PFSK-1 (cell line): ENCODE measurements at regions not wholly inside any gene's neighbourhood (a gene's known extent, or its start where the extent isn't known, plus 50 kb on each side); places are given as distances from the start of the nearest gene placed in this dataset.

ENCODE experiments used
- POLR2AphosphoS5 ChIP-seq: IDR thresholded peaks from 2 replicates; pipeline ENCODE4 v1.6.1; 2012; ENCODE audit warnings: low read depth, mild to moderate bottlenecking, control low read depth, low read length, moderate library complexity
- SIN3A ChIP-seq: IDR thresholded peaks from 2 replicates; pipeline ENCODE4 v1.6.1; 2012; ENCODE audit warnings: mild to moderate bottlenecking, low read length, moderate library complexity, borderline replicate concordance; ENCODE audit not compliant: insufficient read depth
- TF ChIP-seq, protein P1 (sequence below), 2 experiments: IDR thresholded peaks; 2 replicates each; pipeline versions ENCODE4 v1.6.1 to v1.8.0; 2011 to 2012; ENCODE audit warnings: low read depth in 2 of 2, low read length in 2 of 2, control low read depth in 1 of 2, inconsistent platforms in 1 of 2, mild to moderate bottlenecking in 1 of 2, moderate library complexity in 1 of 2; ENCODE audit not compliant: insufficient read depth in 1 of 2

DNA sequence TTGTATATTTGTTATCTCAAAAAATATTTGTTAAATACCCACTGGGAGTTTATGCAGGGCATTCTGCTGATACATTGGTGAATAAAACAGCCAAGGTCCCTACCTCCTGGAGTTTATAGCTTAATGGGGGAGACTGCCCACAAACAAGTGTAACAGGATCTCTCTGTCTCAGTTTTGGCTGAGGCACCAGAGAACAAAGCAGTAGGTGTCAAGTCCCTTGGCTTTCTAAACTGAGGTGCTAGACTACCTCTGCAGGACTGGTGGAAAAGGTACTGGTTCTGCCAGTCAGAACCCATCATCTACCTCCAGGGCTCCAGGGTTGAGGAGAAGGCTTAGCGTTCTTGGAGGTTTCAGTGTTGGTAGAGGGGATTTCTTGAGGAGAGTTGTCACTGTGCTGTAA is 188.4 kb upstream of the ELL2 start:
- TF ChIP-seq SIN3A = no peak
- no peak for TF ChIP-seq POLR2AphosphoS5
- TF ChIP-seq, protein P1, sequence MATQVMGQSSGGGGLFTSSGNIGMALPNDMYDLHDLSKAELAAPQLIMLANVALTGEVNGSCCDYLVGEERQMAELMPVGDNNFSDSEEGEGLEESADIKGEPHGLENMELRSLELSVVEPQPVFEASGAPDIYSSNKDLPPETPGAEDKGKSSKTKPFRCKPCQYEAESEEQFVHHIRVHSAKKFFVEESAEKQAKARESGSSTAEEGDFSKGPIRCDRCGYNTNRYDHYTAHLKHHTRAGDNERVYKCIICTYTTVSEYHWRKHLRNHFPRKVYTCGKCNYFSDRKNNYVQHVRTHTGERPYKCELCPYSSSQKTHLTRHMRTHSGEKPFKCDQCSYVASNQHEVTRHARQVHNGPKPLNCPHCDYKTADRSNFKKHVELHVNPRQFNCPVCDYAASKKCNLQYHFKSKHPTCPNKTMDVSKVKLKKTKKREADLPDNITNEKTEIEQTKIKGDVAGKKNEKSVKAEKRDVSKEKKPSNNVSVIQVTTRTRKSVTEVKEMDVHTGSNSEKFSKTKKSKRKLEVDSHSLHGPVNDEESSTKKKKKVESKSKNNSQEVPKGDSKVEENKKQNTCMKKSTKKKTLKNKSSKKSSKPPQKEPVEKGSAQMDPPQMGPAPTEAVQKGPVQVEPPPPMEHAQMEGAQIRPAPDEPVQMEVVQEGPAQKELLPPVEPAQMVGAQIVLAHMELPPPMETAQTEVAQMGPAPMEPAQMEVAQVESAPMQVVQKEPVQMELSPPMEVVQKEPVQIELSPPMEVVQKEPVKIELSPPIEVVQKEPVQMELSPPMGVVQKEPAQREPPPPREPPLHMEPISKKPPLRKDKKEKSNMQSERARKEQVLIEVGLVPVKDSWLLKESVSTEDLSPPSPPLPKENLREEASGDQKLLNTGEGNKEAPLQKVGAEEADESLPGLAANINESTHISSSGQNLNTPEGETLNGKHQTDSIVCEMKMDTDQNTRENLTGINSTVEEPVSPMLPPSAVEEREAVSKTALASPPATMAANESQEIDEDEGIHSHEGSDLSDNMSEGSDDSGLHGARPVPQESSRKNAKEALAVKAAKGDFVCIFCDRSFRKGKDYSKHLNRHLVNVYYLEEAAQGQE (IDR thresholded peaks at IDR 0.05; ENCODE audit: insufficient read depth in 1 of 2, low read depth in 2 of 2, low read length in 2 of 2) = no peak
